ENCODE measurements at regions not wholly inside any gene's neighbourhood (a gene's known extent, or its start where the extent isn't known, plus 50 kb on each side); places are given as distances from the start of the nearest gene placed in this dataset.

DNA sequence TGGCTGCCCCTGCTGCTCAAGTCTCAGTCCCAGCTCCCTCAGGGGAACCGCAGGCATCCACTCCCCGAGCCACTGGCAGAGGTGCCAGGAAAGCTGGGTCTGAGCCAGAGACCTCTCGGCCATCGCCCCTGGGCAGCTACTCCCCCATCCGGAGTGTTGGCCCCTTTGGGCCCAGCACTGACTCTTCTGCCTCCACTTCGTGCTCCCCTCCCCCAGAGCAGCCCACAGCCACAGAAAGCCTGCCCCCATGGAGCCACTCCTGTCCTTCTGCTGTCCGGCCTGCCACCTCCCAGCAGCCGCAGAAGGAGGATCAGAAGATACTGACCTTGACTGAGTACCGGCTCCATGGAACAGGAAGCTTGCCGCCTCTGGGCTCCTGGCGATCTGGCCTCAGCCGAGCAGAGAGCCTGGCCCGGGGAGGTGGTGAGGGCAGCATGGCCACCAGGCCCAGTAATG is 49.8 kb upstream of the TESK1 start (continued):
- TF ChIP-seq, protein P1, sequence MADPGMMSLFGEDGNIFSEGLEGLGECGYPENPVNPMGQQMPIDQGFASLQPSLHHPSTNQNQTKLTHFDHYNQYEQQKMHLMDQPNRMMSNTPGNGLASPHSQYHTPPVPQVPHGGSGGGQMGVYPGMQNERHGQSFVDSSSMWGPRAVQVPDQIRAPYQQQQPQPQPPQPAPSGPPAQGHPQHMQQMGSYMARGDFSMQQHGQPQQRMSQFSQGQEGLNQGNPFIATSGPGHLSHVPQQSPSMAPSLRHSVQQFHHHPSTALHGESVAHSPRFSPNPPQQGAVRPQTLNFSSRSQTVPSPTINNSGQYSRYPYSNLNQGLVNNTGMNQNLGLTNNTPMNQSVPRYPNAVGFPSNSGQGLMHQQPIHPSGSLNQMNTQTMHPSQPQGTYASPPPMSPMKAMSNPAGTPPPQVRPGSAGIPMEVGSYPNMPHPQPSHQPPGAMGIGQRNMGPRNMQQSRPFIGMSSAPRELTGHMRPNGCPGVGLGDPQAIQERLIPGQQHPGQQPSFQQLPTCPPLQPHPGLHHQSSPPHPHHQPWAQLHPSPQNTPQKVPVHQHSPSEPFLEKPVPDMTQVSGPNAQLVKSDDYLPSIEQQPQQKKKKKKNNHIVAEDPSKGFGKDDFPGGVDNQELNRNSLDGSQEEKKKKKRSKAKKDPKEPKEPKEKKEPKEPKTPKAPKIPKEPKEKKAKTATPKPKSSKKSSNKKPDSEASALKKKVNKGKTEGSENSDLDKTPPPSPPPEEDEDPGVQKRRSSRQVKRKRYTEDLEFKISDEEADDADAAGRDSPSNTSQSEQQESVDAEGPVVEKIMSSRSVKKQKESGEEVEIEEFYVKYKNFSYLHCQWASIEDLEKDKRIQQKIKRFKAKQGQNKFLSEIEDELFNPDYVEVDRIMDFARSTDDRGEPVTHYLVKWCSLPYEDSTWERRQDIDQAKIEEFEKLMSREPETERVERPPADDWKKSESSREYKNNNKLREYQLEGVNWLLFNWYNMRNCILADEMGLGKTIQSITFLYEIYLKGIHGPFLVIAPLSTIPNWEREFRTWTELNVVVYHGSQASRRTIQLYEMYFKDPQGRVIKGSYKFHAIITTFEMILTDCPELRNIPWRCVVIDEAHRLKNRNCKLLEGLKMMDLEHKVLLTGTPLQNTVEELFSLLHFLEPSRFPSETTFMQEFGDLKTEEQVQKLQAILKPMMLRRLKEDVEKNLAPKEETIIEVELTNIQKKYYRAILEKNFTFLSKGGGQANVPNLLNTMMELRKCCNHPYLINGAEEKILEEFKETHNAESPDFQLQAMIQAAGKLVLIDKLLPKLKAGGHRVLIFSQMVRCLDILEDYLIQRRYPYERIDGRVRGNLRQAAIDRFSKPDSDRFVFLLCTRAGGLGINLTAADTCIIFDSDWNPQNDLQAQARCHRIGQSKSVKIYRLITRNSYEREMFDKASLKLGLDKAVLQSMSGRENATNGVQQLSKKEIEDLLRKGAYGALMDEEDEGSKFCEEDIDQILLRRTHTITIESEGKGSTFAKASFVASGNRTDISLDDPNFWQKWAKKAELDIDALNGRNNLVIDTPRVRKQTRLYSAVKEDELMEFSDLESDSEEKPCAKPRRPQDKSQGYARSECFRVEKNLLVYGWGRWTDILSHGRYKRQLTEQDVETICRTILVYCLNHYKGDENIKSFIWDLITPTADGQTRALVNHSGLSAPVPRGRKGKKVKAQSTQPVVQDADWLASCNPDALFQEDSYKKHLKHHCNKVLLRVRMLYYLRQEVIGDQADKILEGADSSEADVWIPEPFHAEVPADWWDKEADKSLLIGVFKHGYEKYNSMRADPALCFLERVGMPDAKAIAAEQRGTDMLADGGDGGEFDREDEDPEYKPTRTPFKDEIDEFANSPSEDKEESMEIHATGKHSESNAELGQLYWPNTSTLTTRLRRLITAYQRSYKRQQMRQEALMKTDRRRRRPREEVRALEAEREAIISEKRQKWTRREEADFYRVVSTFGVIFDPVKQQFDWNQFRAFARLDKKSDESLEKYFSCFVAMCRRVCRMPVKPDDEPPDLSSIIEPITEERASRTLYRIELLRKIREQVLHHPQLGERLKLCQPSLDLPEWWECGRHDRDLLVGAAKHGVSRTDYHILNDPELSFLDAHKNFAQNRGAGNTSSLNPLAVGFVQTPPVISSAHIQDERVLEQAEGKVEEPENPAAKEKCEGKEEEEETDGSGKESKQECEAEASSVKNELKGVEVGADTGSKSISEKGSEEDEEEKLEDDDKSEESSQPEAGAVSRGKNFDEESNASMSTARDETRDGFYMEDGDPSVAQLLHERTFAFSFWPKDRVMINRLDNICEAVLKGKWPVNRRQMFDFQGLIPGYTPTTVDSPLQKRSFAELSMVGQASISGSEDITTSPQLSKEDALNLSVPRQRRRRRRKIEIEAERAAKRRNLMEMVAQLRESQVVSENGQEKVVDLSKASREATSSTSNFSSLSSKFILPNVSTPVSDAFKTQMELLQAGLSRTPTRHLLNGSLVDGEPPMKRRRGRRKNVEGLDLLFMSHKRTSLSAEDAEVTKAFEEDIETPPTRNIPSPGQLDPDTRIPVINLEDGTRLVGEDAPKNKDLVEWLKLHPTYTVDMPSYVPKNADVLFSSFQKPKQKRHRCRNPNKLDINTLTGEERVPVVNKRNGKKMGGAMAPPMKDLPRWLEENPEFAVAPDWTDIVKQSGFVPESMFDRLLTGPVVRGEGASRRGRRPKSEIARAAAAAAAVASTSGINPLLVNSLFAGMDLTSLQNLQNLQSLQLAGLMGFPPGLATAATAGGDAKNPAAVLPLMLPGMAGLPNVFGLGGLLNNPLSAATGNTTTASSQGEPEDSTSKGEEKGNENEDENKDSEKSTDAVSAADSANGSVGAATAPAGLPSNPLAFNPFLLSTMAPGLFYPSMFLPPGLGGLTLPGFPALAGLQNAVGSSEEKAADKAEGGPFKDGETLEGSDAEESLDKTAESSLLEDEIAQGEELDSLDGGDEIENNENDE (IDR thresholded peaks at IDR 0.05; ENCODE audit: insufficient replicate concordance, low read length): no peak
- TF ChIP-seq POLR2A (IDR thresholded peaks at IDR 0.05; ENCODE audit: control extremely low read depth in 1 of 2, low read depth in 2 of 2, low read length in 2 of 2) (no peak), CEBPB (IDR thresholded peaks at IDR 0.05; ENCODE audit: low read depth, low read length) (no peak), SP1 (IDR thresholded peaks at IDR 0.05; ENCODE audit: low read depth, low read length) (no peak), RBBP5 (IDR thresholded peaks at IDR 0.05; ENCODE audit: borderline replicate concordance, low read depth, low read length) (no peak), TCF12 (IDR thresholded peaks at IDR 0.05; ENCODE audit: low read depth, low read length) (no peak)
- TF ChIP-seq, protein P2, sequence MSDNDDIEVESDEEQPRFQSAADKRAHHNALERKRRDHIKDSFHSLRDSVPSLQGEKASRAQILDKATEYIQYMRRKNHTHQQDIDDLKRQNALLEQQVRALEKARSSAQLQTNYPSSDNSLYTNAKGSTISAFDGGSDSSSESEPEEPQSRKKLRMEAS (IDR thresholded peaks at IDR 0.05): no peak

Measured in H1 (cell line).